SU-DHL-6 (cell line): ENCODE measurements at regions not wholly inside any gene's neighbourhood (a gene's known extent, or its start where the extent isn't known, plus 50 kb on each side); places are given as distances from the start of the nearest gene placed in this dataset.

Source experiments
- H2AFZ ChIP-seq: fragments of 200-600 bp; sonication (generic); 2 replicates; pipeline ENCODE4 v1.6.1; 2014; ENCODE audit warnings: low read depth, mild to moderate bottlenecking, moderate library complexity, mixed read lengths, antibody characterized with exemption, low read length; ENCODE audit not compliant: severe bottlenecking
- H3F3A ChIP-seq: fragments of 200-600 bp; shearing (Covaris generic); 2 replicates; pipeline ENCODE4 v1.6.0; 2016; ENCODE audit warnings: antibody characterized with exemption, mild to moderate bottlenecking; ENCODE audit not compliant: insufficient read depth
- H3K27ac ChIP-seq: fragments of 200-600 bp; sonication (generic); 2 replicates; pipeline ENCODE4 v1.5.1; 2016; ENCODE audit warnings: low read depth, mild to moderate bottlenecking, low read length, moderate library complexity, mixed read lengths
- H3K27me3 ChIP-seq: fragments of 200-600 bp; sonication (generic), shearing (Covaris generic); 2 replicates; pipeline ENCODE4 v1.6.0; 2014; ENCODE audit warnings: mild to moderate bottlenecking, low read length
- H3K36me3 ChIP-seq: fragments of 200-600 bp; sonication (generic); 2 replicates; pipeline ENCODE4 v1.6.1; 2014; ENCODE audit warnings: mild to moderate bottlenecking, low read length, mixed read lengths
- H3K4me2 ChIP-seq: fragments of 300-600, 200-600 bp; shearing (Covaris generic), sonication (generic); 2 replicates; pipeline ENCODE4 v1.6.0; 2014; ENCODE audit warnings: low read length, low read depth, mild to moderate bottlenecking; ENCODE audit not compliant: poor library complexity, severe bottlenecking
- H3K4me3 ChIP-seq: fragments of 200-600 bp; sonication (generic); 2 replicates; pipeline ENCODE4 v1.5.1; 2014; ENCODE audit warnings: antibody characterized with exemption, low read length, mild to moderate bottlenecking, mixed read lengths; ENCODE audit not compliant: insufficient read depth, poor library complexity, severe bottlenecking
- H3K79me2 ChIP-seq: fragments of 200-600 bp; sonication (generic); 2 replicates; pipeline ENCODE4 v1.6.1; 2014; ENCODE audit warnings: mild to moderate bottlenecking, low read length, moderate library complexity; ENCODE audit not compliant: insufficient read depth
- H3K9ac ChIP-seq: fragments of 200-600 bp; sonication (generic); 2 replicates; pipeline ENCODE4 v1.7.0; 2014; ENCODE audit warnings: mild to moderate bottlenecking, low read length
- H3K9me2 ChIP-seq: fragments of 200-600 bp; sonication (generic); replicated peaks from 2 replicates; pipeline ENCODE4 v1.6.1; 2014; ENCODE audit warnings: low read length; ENCODE audit not compliant: insufficient read depth
- H3K9me3 ChIP-seq: fragments of 200-600 bp; sonication (generic); 2 replicates; pipeline ENCODE4 v1.6.1; 2014; ENCODE audit warnings: low read length, mixed read lengths; ENCODE audit not compliant: insufficient read depth
- H4K20me1 ChIP-seq: fragments of 200-600 bp; sonication (generic); 2 replicates; pipeline ENCODE4 v1.6.1; 2014; ENCODE audit warnings: low read depth, mild to moderate bottlenecking, antibody characterized with exemption, low read length, moderate library complexity, mixed read lengths
- CTCF ChIP-seq: fragments of 200-600 bp; sonication (generic); IDR thresholded peaks from one replicate; pipeline ENCODE4 v1.5.1; 2017; ENCODE audit warnings: antibody characterized with exemption, mild to moderate bottlenecking, low read length, moderate library complexity; ENCODE audit not compliant: insufficient read depth, poor library complexity, severe bottlenecking
- EZH2phosphoT487 ChIP-seq: fragments of 200-600 bp; sonication (generic), shearing (Covaris generic); conservative IDR thresholded peaks from 2 replicates; pipeline ENCODE4 v1.6.1; 2018; ENCODE audit warnings: mild to moderate bottlenecking, antibody characterized with exemption, low read length, moderate library complexity, mixed read lengths

GRCh38 chr14:97813556-97813955 lies 1016.4 kb downstream of the VRK1 start:
- Histone ChIP-seq H3K9ac (no peak overlapping the region), H3F3A (no peaks in the 10 kb centered on the region), H3K9me2 (no peaks in the 10 kb centered on the region), H2AFZ (no peak overlapping the region), H3K9me3 (no peaks in the 10 kb centered on the region), H3K4me3 (no peak overlapping the region), H4K20me1 (no peaks in the 10 kb centered on the region), H3K4me2 (no peak overlapping the region), H3K27ac (no peak overlapping the region), H3K79me2 (no peaks in the 10 kb centered on the region), H3K36me3 (no peaks in the 10 kb centered on the region), H3K27me3 (no peaks in the 10 kb centered on the region)
- no peak for TF ChIP-seq CTCF
- TF ChIP-seq EZH2phosphoT487, result no peak

GRCh38 chr14:97820781-97821180 lies 1023.6 kb downstream of the VRK1 start:
- H3K9me2 ChIP-seq, result no peaks in the 10 kb centered on the region
- H3K27ac ChIP-seq, result no peak overlapping the region
- TF ChIP-seq CTCF, result no peak
- no peak for TF ChIP-seq EZH2phosphoT487
- H3K79me2 ChIP-seq, result no peaks in the 10 kb centered on the region
- no peak overlapping the region for H3K4me2 ChIP-seq
- H3K36me3 ChIP-seq, result no peaks in the 10 kb centered on the region
- no peaks in the 10 kb centered on the region for H4K20me1 ChIP-seq
- H3K9ac ChIP-seq, result no peak overlapping the region
- H3K27me3 ChIP-seq, result no peaks in the 10 kb centered on the region
- peaks cover 11% of the 10 kb centered on the region; the same call in 1 of the 2 replicates for H3K9me3 ChIP-seq
- H2AFZ ChIP-seq, result no peak overlapping the region
- no peak overlapping the region for H3K4me3 ChIP-seq
- H3F3A ChIP-seq, result no peaks in the 10 kb centered on the region

GRCh38 chr14:97824218-97824617 lies 1027.0 kb downstream of the VRK1 start:
- Histone ChIP-seq H4K20me1 (no peaks in the 10 kb centered on the region), H3K79me2 (no peaks in the 10 kb centered on the region), H3K4me3 (no peak overlapping the region), H3F3A (no peaks in the 10 kb centered on the region), H2AFZ (peak overlapping the region; percentile 68), H3K9ac (no peak overlapping the region), H3K27me3 (no peaks in the 10 kb centered on the region), H3K4me2 (no peak overlapping the region), H3K9me2 (no peaks in the 10 kb centered on the region), H3K36me3 (no peaks in the 10 kb centered on the region), H3K9me3 (peaks cover 11% of the 10 kb centered on the region; the same call in 1 of the 2 replicates), H3K27ac (no peak overlapping the region)
- TF ChIP-seq CTCF (no peak), EZH2phosphoT487 (no peak)
